Endothelial cell of umbilical vein (primary cell): ENCODE measurements at regions not wholly inside any gene's neighbourhood (a gene's known extent, or its start where the extent isn't known, plus 50 kb on each side); places are given as distances from the start of the nearest gene placed in this dataset.

ENCODE experiments used
- BruUV-seq: library from RNA; stranded (reverse); fragments of 400-500 nt; replicated peaks from 2 replicates; lab custom pipeline; 2021; lab: Mats Ljungman, UMichigan
- CTCF ChIA-PET: fragments of 300-600, 350-600 bp; sonication (Branson Sonifier 250); formaldehyde crosslinking; loops from one replicate; lab custom pipeline; 2021; ENCODE audit warnings: antibody characterized with exemption, inconsistent platforms; lab: Charles Lee
- POLR2A ChIA-PET: fragments of 300-600, 350-600 bp; sonication (Branson Sonifier 250); formaldehyde crosslinking; loops from one replicate; lab custom pipeline; 2021; ENCODE audit warnings: antibody characterized with exemption, inconsistent platforms; lab: Charles Lee
- DNase-seq: peaks from one replicate; pipeline ENCODE4 v3.0.0-alpha.2; 2011; ENCODE audit warnings: low read depth, low spot score
- FAIRE-seq: peaks from 2 replicates; lab custom pipeline; 2011; peaks lifted over from hg19 to GRCh38; lab: Jason Lieb, UNC
- H2AFZ ChIP-seq: 2 replicates; pipeline ENCODE4 v1.6.0; 2012; ENCODE audit warnings: low read depth, low read length, control low read depth, inconsistent platforms
- H3K27ac ChIP-seq: 2 replicates; pipeline ENCODE4 v1.5.1; 2011; ENCODE audit warnings: low read depth, mild to moderate bottlenecking, control low read depth, low read length, moderate library complexity; ENCODE audit not compliant: insufficient read depth
- H3K27me3 ChIP-seq, 2 experiments: 2 replicates each; pipeline versions ENCODE4 v1.6.0 to v1.6.1; 2011; ENCODE audit warnings: low read length in 2 of 2, mixed read lengths in 1 of 2; ENCODE audit not compliant: control insufficient read depth in 2 of 2, insufficient read depth in 2 of 2
- H3K36me3 ChIP-seq, 2 experiments: 2 replicates in 1 of 2; 3 replicates in 1 of 2; pipeline ENCODE4 v1.5.1; 2011; ENCODE audit warnings: low read length in 2 of 2, mild to moderate bottlenecking in 1 of 2, moderate library complexity in 1 of 2; ENCODE audit not compliant: control insufficient read depth in 2 of 2, insufficient read depth in 2 of 2; ENCODE audit errors: extremely low read depth in 1 of 2
- H3K4me1 ChIP-seq: 3 replicates; pipeline ENCODE4 v1.5.1; 2011; ENCODE audit warnings: mild to moderate bottlenecking, low read length; ENCODE audit not compliant: control insufficient read depth, insufficient read depth; ENCODE audit errors: extremely low read depth
- H3K4me2 ChIP-seq: 2 replicates; pipeline ENCODE4 v1.6.1; 2011; ENCODE audit warnings: low read length, control low read depth, mixed read lengths; ENCODE audit not compliant: insufficient read depth
- H3K4me3 ChIP-seq, 3 experiments: fragments of 200-600 bp in 1 of 3; sonication (generic), shearing (Covaris generic) in 1 of 3; replicated peaks in 1 of 3; 2 replicates each; pipeline ENCODE4 v1.5.1; 2011 to 2016; ENCODE audit warnings: control low read depth in 3 of 3, low read length in 3 of 3, mild to moderate bottlenecking in 2 of 3, inconsistent platforms in 1 of 3, low read depth in 1 of 3, moderate library complexity in 1 of 3; ENCODE audit not compliant: insufficient read depth in 1 of 3
- H3K79me2 ChIP-seq: 2 replicates; pipeline ENCODE4 v1.6.0; 2012; ENCODE audit warnings: low read length, inconsistent platforms; ENCODE audit not compliant: control insufficient read depth, insufficient read depth
- H3K9ac ChIP-seq: replicated peaks from 2 replicates; pipeline ENCODE3; 2011; ENCODE audit warnings: low read length, control low read depth; ENCODE audit not compliant: insufficient read depth; ENCODE audit errors: extremely low read depth
- H3K9me1 ChIP-seq: replicated peaks from 3 replicates; pipeline ENCODE4 v1.6.0; 2011; ENCODE audit warnings: mild to moderate bottlenecking, low read length; ENCODE audit not compliant: control insufficient read depth, insufficient read depth; ENCODE audit errors: extremely low read depth
- H3K9me3 ChIP-seq: replicated peaks from 2 replicates; pipeline ENCODE4 v1.5.1; 2012; ENCODE audit warnings: low read length, inconsistent platforms; ENCODE audit not compliant: control insufficient read depth, insufficient read depth
- H4K20me1 ChIP-seq: replicated peaks from 2 replicates; pipeline ENCODE3; 2011; ENCODE audit warnings: mild to moderate bottlenecking, low read length; ENCODE audit not compliant: control insufficient read depth, insufficient read depth; ENCODE audit errors: extremely low read depth
- EZH2 ChIP-seq: IDR thresholded peaks from 2 replicates; pipeline ENCODE4 v1.6.1; 2012; ENCODE audit warnings: borderline replicate concordance, low read depth, mild to moderate bottlenecking, moderate library complexity, low read length, inconsistent platforms; ENCODE audit not compliant: severe bottlenecking
- FOS ChIP-seq: IDR thresholded peaks from 2 replicates; pipeline ENCODE4 v1.6.1; 2011; ENCODE audit warnings: mild to moderate bottlenecking, low read length, moderate library complexity, borderline replicate concordance; ENCODE audit not compliant: insufficient read depth
- GATA2 ChIP-seq: IDR thresholded peaks from 2 replicates; pipeline ENCODE4 v1.7.0; 2011; ENCODE audit warnings: low read depth, mild to moderate bottlenecking, moderate library complexity, mixed read lengths, low read length; ENCODE audit not compliant: insufficient read length, insufficient read depth
- JUN ChIP-seq: IDR thresholded peaks from 2 replicates; pipeline ENCODE4 v1.6.1; 2011; ENCODE audit warnings: borderline replicate concordance, low read depth; ENCODE audit not compliant: insufficient read length, insufficient read depth
- MYC ChIP-seq: IDR thresholded peaks from one replicate; pipeline ENCODE4 v1.6.1; 2011; ENCODE audit warnings: mild to moderate bottlenecking, low read depth, low read length
- POLR2A ChIP-seq: IDR thresholded peaks from 2 replicates; pipeline ENCODE4 v1.6.1; 2012; ENCODE audit warnings: low read depth, mild to moderate bottlenecking, control low read depth, low read length
- POLR2AphosphoS5 ChIP-seq: IDR thresholded peaks from 2 replicates; pipeline ENCODE4 v1.6.1; 2012; ENCODE audit warnings: low read depth, mild to moderate bottlenecking, control low read depth, low read length, moderate library complexity; ENCODE audit not compliant: insufficient read depth
- dilution Hi-C: fragments of 300-500 bp; cut with MboI; formaldehyde crosslinking; loops from one replicate; pipeline ENCODE4 v1.15.0; 2019; ENCODE audit warnings: low sequenced_read_pairs; ENCODE audit not compliant: extremely low pct_ligation_motif_present
- intact Hi-C: fragments of 100-400 bp; cut with micrococcal nuclease; formaldehyde crosslinking; loops from one replicate; pipeline ENCODE4 v1.10.0; 2022
- TF ChIP-seq, protein P1 (sequence below), 2 donors: IDR thresholded peaks; 1 replicate in 1 of 2; 2 replicates in 1 of 2; pipeline ENCODE4 v1.5.1; 2011; ENCODE audit warnings: low read length in 2 of 2, mild to moderate bottlenecking in 2 of 2, moderate library complexity in 2 of 2, control low read depth in 1 of 2, inconsistent platforms in 1 of 2, low read depth in 1 of 2; ENCODE audit not compliant: insufficient read depth in 1 of 2; ENCODE audit errors: extremely low read depth in 1 of 2
- TF ChIP-seq, protein P2 (sequence below): IDR thresholded peaks from 2 replicates; pipeline ENCODE4 v1.6.1; 2011; ENCODE audit not compliant: insufficient read depth, insufficient read length

DNA sequence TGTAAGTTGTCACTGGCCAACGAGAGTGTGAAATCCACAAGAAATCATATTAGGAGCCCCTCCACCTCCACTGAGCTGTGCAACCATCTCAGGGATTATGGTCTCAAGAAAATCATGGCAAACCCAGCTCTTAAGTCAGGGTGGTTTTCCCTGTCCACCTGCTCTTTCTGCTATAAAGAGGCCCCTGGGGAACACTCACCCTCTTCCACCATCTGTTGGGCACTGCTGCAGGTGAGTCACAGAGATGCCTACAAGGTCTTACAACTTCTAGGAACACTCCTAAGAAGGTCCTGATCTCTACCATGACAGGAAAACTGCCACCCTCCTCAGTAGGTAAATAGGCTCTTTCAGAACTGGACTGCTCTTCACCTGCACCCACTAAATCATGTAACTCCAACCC is 61.8 kb downstream of the DRD1 start:
- no peak for TF ChIP-seq JUN
- TF ChIP-seq, protein P1, sequence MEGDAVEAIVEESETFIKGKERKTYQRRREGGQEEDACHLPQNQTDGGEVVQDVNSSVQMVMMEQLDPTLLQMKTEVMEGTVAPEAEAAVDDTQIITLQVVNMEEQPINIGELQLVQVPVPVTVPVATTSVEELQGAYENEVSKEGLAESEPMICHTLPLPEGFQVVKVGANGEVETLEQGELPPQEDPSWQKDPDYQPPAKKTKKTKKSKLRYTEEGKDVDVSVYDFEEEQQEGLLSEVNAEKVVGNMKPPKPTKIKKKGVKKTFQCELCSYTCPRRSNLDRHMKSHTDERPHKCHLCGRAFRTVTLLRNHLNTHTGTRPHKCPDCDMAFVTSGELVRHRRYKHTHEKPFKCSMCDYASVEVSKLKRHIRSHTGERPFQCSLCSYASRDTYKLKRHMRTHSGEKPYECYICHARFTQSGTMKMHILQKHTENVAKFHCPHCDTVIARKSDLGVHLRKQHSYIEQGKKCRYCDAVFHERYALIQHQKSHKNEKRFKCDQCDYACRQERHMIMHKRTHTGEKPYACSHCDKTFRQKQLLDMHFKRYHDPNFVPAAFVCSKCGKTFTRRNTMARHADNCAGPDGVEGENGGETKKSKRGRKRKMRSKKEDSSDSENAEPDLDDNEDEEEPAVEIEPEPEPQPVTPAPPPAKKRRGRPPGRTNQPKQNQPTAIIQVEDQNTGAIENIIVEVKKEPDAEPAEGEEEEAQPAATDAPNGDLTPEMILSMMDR (IDR thresholded peaks at IDR 0.05; ENCODE audit: extremely low read depth in 1 of 2, insufficient read depth in 1 of 2, low read depth in 1 of 2, low read length in 2 of 2) = no peak
- TF ChIP-seq FOS = no peak
- no peak for TF ChIP-seq POLR2A
- TF ChIP-seq MYC = no peak
- TF ChIP-seq GATA2 = no peak
- TF ChIP-seq POLR2AphosphoS5 = no peak
- TF ChIP-seq EZH2 = no peak
- TF ChIP-seq, protein P2, sequence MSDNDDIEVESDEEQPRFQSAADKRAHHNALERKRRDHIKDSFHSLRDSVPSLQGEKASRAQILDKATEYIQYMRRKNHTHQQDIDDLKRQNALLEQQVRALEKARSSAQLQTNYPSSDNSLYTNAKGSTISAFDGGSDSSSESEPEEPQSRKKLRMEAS = no peak
- no peak overlapping the region for H3K4me3 ChIP-seq
- H2AFZ ChIP-seq = no peak overlapping the region
- DNase-seq (no peak), FAIRE-seq (no peak)
- no peaks in the 10 kb centered on the region for H4K20me1 ChIP-seq
- H3K27ac ChIP-seq = no peak overlapping the region
- H3K79me2 ChIP-seq = no peaks in the 10 kb centered on the region
- H3K4me1 ChIP-seq = no peaks in the 10 kb centered on the region
- no peak overlapping the region for H3K9ac ChIP-seq
- no peaks in the 10 kb centered on the region for H3K9me1 ChIP-seq
- peaks cover 1% of the 10 kb centered on the region for H3K9me3 ChIP-seq
- H3K27me3 ChIP-seq = no peaks in the 10 kb centered on the region
- no peaks in the 10 kb centered on the region for H3K36me3 ChIP-seq
- ChIA-PET CTCF (no interaction called here), POLR2A (no interaction called here)
- dilution Hi-C loops (no loop called here), intact Hi-C loops (no loop called here)
- BruUV-seq = no TSS peak
- no peak overlapping the region for H3K4me2 ChIP-seq
